HCT116 (cell line): ENCODE measurements at regions not wholly inside any gene's neighbourhood (a gene's known extent, or its start where the extent isn't known, plus 50 kb on each side); places are given as distances from the start of the nearest gene placed in this dataset.

Experiments used
- ATAC-seq: fragments of 200-7000 bp; cut with Tn5 transposase; 2 replicates; pipeline ENCODE4 v1.9.1; 2020; ENCODE audit warnings: mild to moderate bottlenecking, moderate library complexity
- BruUV-seq: library from RNA; stranded (reverse); fragments of 400-500 nt; replicated peaks from 2 replicates; lab custom pipeline; 2021; lab: Mats Ljungman, UMichigan
- CTCF ChIA-PET: fragments of 300-600 bp; sonication (Branson Sonifier 250); formaldehyde crosslinking; loops from one replicate; lab custom pipeline; 2021; ENCODE audit warnings: antibody characterized with exemption; lab: Charles Lee
- POLR2A ChIA-PET: fragments of 300-600, 350-600 bp; sonication (Branson Sonifier 250); formaldehyde crosslinking; loops from one replicate; lab custom pipeline; 2021; ENCODE audit warnings: antibody characterized with exemption; lab: Charles Lee
- RAD21 ChIA-PET, 2 experiments: fragments of 300-600 bp; sonication (Branson Sonifier 250); formaldehyde crosslinking; loops; one replicate each; lab custom pipeline; 2023; ENCODE audit warnings: low total read pairs in 2 of 2; ENCODE audit not compliant: uncharacterized antibody in 2 of 2, unreplicated experiment in 2 of 2, low non-redundant PET in 1 of 2; lab: Charles Lee
- DNase-seq: peaks from one replicate; pipeline ENCODE4 v3.0.0-alpha.2; 2010; ENCODE audit warnings: low read depth, low spot score
- H2AFZ ChIP-seq: fragments of 200-600 bp; shearing (Covaris generic), sonication (generic); 2 replicates; pipeline ENCODE4 v1.6.1; 2017; ENCODE audit warnings: low read depth, mixed run types, mixed read lengths, antibody characterized with exemption, low read length; ENCODE audit not compliant: poor library complexity, severe bottlenecking
- H3K27ac ChIP-seq: 2 replicates; pipeline ENCODE4 v1.5.1; 2012; ENCODE audit warnings: low read depth, low read length
- H3K27me3 ChIP-seq: fragments of 200-600 bp; sonication (generic); 2 replicates; pipeline ENCODE4 v1.6.1; 2016; ENCODE audit warnings: mixed run types, low read length, mixed read lengths; ENCODE audit not compliant: insufficient read depth
- H3K36me3 ChIP-seq, 2 experiments: fragments of 200-500 bp in 1 of 2; fragments of 200-600 bp in 1 of 2; sonication (Bioruptor generic) in 1 of 2; sonication (generic) in 1 of 2; 2 replicates each; pipeline versions ENCODE4 v1.5.1 to v1.6.1; 2014 to 2016; ENCODE audit warnings: low read length in 2 of 2, inconsistent platforms in 1 of 2, mixed read lengths in 1 of 2, mixed run types in 1 of 2; ENCODE audit not compliant: insufficient read depth in 2 of 2, control insufficient read depth in 1 of 2
- H3K4me1 ChIP-seq, 2 experiments: fragments of 200-600 bp in 1 of 2; sonication (generic) in 1 of 2; 2 replicates each; pipeline versions ENCODE4 v1.5.1 to v1.6.1; 2012 to 2017; ENCODE audit warnings: low read length in 2 of 2, inconsistent platforms in 1 of 2, mild to moderate bottlenecking in 1 of 2, mixed read lengths in 1 of 2, mixed run types in 1 of 2, moderate library complexity in 1 of 2; ENCODE audit not compliant: insufficient read depth in 2 of 2, control insufficient read depth in 1 of 2
- H3K4me2 ChIP-seq: fragments of 200-600 bp; sonication (generic); 2 replicates; pipeline ENCODE4 v1.6.1; 2017; ENCODE audit warnings: mixed run types, low read length, mixed read lengths
- H3K4me3 ChIP-seq, 2 experiments: fragments of 200-600 bp in 1 of 2; sonication (generic) in 1 of 2; replicated peaks in 1 of 2; 2 replicates each; pipeline ENCODE4 v1.5.1; 2011 to 2016; ENCODE audit warnings: low read length in 2 of 2, control low read depth in 1 of 2, low read depth in 1 of 2, mild to moderate bottlenecking in 1 of 2, mixed read lengths in 1 of 2, mixed run types in 1 of 2
- H3K79me2 ChIP-seq: fragments of 200-600 bp; sonication (generic); 2 replicates; pipeline ENCODE4 v1.6.1; 2017; ENCODE audit warnings: mild to moderate bottlenecking, mixed run types, low read length, moderate library complexity, mixed read lengths; ENCODE audit not compliant: insufficient read depth
- H3K9ac ChIP-seq: fragments of 200-600 bp; sonication (generic); 2 replicates; pipeline ENCODE4 v1.6.1; 2016; ENCODE audit warnings: low read length, mixed read lengths
- H3K9me2 ChIP-seq: fragments of 200-600 bp; sonication (generic), shearing (Covaris generic); 2 replicates; pipeline ENCODE4 v1.6.1; 2017; ENCODE audit warnings: mixed run types, mild to moderate bottlenecking, moderate library complexity; ENCODE audit not compliant: insufficient read depth
- H3K9me3 ChIP-seq, 2 experiments: fragments of 200-500 bp in 1 of 2; fragments of 200-600 bp in 1 of 2; sonication (Bioruptor generic) in 1 of 2; sonication (generic) in 1 of 2; 2 replicates each; pipeline ENCODE4 v1.6.1; 2014 to 2017; ENCODE audit warnings: low read length in 2 of 2, mixed read lengths in 2 of 2, inconsistent platforms in 1 of 2, low read depth in 1 of 2, mild to moderate bottlenecking in 1 of 2, mixed run types in 1 of 2, moderate library complexity in 1 of 2; ENCODE audit not compliant: control insufficient read depth in 1 of 2, insufficient read depth in 1 of 2
- H4K20me1 ChIP-seq: fragments of 200-600 bp; sonication (generic), shearing (Covaris generic); 2 replicates; pipeline ENCODE4 v1.6.1; 2017; ENCODE audit warnings: mixed run types, mild to moderate bottlenecking, moderate library complexity; ENCODE audit not compliant: insufficient read depth
- FOSL1 ChIP-seq: IDR thresholded peaks from 2 replicates; pipeline ENCODE4 v1.6.1; 2012; ENCODE audit warnings: low read depth
- POLR2A ChIP-seq: IDR thresholded peaks from 2 replicates; pipeline ENCODE4 v1.7.0; 2011; ENCODE audit warnings: borderline replicate concordance; ENCODE audit not compliant: insufficient read depth, insufficient read length; ENCODE audit errors: extremely low read depth
- SIN3A ChIP-seq: IDR thresholded peaks from 2 replicates; pipeline ENCODE4 v1.6.1; 2012; ENCODE audit warnings: low read depth
- SP1 ChIP-seq: IDR thresholded peaks from 2 replicates; pipeline ENCODE4 v1.6.1; 2012; ENCODE audit warnings: low read depth
- ZBTB33 ChIP-seq: IDR thresholded peaks from 2 replicates; pipeline ENCODE4 v1.6.1; 2011; ENCODE audit warnings: mild to moderate bottlenecking, low read length, moderate library complexity; ENCODE audit not compliant: insufficient replicate concordance; ENCODE audit errors: extremely low read depth
- ZFX ChIP-seq: fragments of 450-650 bp; IDR thresholded peaks from 2 replicates; pipeline ENCODE4 v1.6.1; 2017
- intact Hi-C: fragments of 100-400 bp; cut with micrococcal nuclease; formaldehyde crosslinking; loops from 2 replicates; pipeline ENCODE4 v1.10.0; 2022
- TF ChIP-seq, protein P1 (sequence below): IDR thresholded peaks from 2 replicates; pipeline ENCODE4 v1.6.1; 2012

GRCh38 chr15:94691169-94691568 is 459.8 kb downstream of the MCTP2 start:
- Histone ChIP-seq H3K36me3 (no peaks in the 10 kb centered on the region), H3K79me2 (no peaks in the 10 kb centered on the region), H3K27ac (no peak overlapping the region), H3K9me3 (no peaks in the 10 kb centered on the region), H4K20me1 (no peaks in the 10 kb centered on the region; the same call in 1 of the 2 replicates), H2AFZ (no peak overlapping the region), H3K9me2 (no peaks in the 10 kb centered on the region), H3K4me1 (no peaks in the 10 kb centered on the region), H3K4me3 (no peak overlapping the region), H3K27me3 (0 out of 2 replicates have a peak, but pooled peaks cover 4% of the 10 kb centered on the region), H3K4me2 (no peak overlapping the region), H3K9ac (no peak overlapping the region)
- no peak for TF ChIP-seq SP1
- no peak for TF ChIP-seq POLR2A
- TF ChIP-seq SIN3A: no peak
- CTCF ChIA-PET: no interaction called here
- no peak for ATAC-seq
- intact Hi-C loops: no loop called here
- RAD21 ChIA-PET: no interaction called here
- BruUV-seq: no TSS peak
- no peak for DNase-seq
- POLR2A ChIA-PET: no interaction called here

DNA sequence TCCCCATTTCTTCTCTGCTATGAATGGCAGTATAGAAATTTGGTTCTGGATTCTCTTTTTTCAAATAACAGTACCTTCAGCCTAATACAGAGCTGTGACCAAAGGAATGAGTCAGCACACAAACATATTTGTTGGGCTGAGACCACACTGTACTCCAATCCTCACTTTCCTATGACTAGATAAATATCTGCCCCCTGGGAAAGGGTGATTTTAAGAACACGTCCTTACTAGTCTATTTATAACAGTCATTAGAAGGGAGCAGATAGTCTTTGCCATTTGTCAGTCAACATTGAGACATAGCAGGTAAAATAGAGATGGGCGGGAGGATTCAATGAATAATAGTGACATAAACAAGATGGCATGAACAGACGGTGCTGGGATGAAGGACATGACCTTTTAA is 461.3 kb downstream of the MCTP2 start:
- intact Hi-C loops: no loop called here
- Histone ChIP-seq H3K79me2 (no peaks in the 10 kb centered on the region), H3K4me1 (no peaks in the 10 kb centered on the region), H2AFZ (no peak overlapping the region), H3K36me3 (no peaks in the 10 kb centered on the region), H3K27me3 (0 out of 2 replicates have a peak, but pooled peaks cover 4% of the 10 kb centered on the region), H3K9me2 (no peaks in the 10 kb centered on the region), H4K20me1 (no peaks in the 10 kb centered on the region; the same call in 1 of the 2 replicates), H3K4me2 (no peak overlapping the region), H3K4me3 (no peak overlapping the region), H3K27ac (no peak overlapping the region), H3K9me3 (no peaks in the 10 kb centered on the region), H3K9ac (no peak overlapping the region)
- TF ChIP-seq, protein P1, sequence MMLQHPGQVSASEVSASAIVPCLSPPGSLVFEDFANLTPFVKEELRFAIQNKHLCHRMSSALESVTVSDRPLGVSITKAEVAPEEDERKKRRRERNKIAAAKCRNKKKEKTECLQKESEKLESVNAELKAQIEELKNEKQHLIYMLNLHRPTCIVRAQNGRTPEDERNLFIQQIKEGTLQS: no peak
- no peak for TF ChIP-seq SP1
- no peak for TF ChIP-seq ZBTB33
- no peak for TF ChIP-seq ZFX
- TF ChIP-seq FOSL1: no peak
- TF ChIP-seq SIN3A: no peak
- RAD21 ChIA-PET: no interaction called here
- CTCF ChIA-PET: no interaction called here
- no peak for ATAC-seq
- BruUV-seq: no TSS peak
- DNase-seq: no peak
- POLR2A ChIA-PET: no interaction called here
